HK-2 (cell line): ENCODE measurements at regions not wholly inside any gene's neighbourhood (a gene's known extent, or its start where the extent isn't known, plus 50 kb on each side); places are given as distances from the start of the nearest gene placed in this dataset.

Experiments used
- DNase-seq: peaks from one replicate; pipeline ENCODE4 v3.0.0-alpha.2; 2018; ENCODE audit not compliant: unreplicated experiment

- DNase-seq = no peak
Observed at GRCh38 chr17:79539944-79540705, 70.7 kb downstream of the RBFOX3 start.

- DNase-seq = no peak
Observed at GRCh38 chr17:79538291-79538690, 72.6 kb downstream of the RBFOX3 start.

GRCh38 chr17:79537686-79538085 is 73.2 kb downstream of the RBFOX3 start:
- no peak for DNase-seq

GRCh38 chr17:79537061-79537460 is 73.8 kb downstream of the RBFOX3 start:
- DNase-seq = no peak

- no peak for DNase-seq
Observed at GRCh38 chr17:79536212-79536840, 74.5 kb downstream of the RBFOX3 start.

GRCh38 chr17:79535728-79536025 is 75.2 kb downstream of the RBFOX3 start:
- DNase-seq = no peak

GRCh38 chr17:79534851-79535727 is 75.8 kb downstream of the RBFOX3 start:
- DNase-seq = no peak

GRCh38 chr17:79534111-79534510 is 76.7 kb downstream of the RBFOX3 start:
- DNase-seq = no peak

GRCh38 chr17:79533116-79533515 is 77.7 kb downstream of the RBFOX3 start:
- DNase-seq = no peak

GRCh38 chr17:79532107-79532790 is 78.6 kb downstream of the RBFOX3 start:
- DNase-seq = no peak

- DNase-seq = no peak
Observed at GRCh38 chr17:79531191-79532095, 79.4 kb downstream of the RBFOX3 start.

GRCh38 chr17:79530361-79531105 is 80.3 kb downstream of the RBFOX3 start:
- DNase-seq = no peak

GRCh38 chr17:79529661-79530081 is 81.2 kb downstream of the RBFOX3 start:
- no peak for DNase-seq

GRCh38 chr17:79528592-79529125 is 82.2 kb downstream of the RBFOX3 start:
- DNase-seq = no peak

- no peak for DNase-seq
Observed at GRCh38 chr17:79527306-79527705, 83.5 kb downstream of the RBFOX3 start.

GRCh38 chr17:79525793-79526677 is 84.8 kb downstream of the RBFOX3 start:
- no peak for DNase-seq

GRCh38 chr17:79524213-79525187 is 86.4 kb downstream of the RBFOX3 start:
- DNase-seq = no peak

GRCh38 chr17:79522414-79522813 is 88.4 kb downstream of the RBFOX3 start:
- no peak for DNase-seq
